DMS114 treated with DMSO at 0.1 percent for 48 hours (cell line): ENCODE measurements at regions not wholly inside any gene's neighbourhood (a gene's known extent, or its start where the extent isn't known, plus 50 kb on each side); places are given as distances from the start of the nearest gene placed in this dataset.

Experiments
- DNase-seq: peaks from one replicate; lab custom pipeline; 2025; ENCODE audit not compliant: unreplicated experiment; lab: John Stamatoyannopoulos, UW

DNA sequence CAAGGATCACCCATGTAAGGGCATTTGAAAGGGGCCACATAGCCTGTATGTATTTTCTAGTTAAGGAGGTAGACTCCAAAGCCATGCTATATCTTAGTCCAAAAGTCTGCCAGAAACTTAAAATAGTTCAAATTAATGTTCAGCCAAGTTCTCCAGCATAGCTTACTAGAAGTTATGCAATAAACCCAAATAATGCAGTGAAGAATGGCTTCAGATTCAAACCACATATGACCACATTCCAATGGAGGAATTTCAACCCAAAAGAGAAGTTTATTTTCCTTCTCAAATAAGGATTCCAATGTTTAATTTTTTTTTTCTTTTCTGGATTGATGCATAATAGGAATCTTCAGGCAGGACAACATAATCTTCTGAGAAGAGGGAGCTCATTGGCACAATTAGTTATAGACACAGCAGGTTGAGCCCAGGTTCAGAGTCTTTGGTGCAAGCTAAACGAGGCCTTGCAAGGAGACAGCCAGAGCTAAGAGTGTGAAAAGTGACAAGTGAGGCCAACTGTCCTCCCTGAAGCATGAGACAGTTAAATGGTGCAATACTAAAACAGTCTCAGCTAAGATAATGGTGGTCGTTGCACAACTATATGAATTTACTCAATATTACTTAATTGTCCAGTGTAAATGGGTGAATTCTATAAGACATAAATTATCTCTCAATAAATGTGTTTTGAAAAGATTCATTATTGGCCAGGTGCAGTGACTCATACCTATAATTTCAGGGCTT is 598.8 kb upstream of the CDH4 start:
- no peak for DNase-seq

DNA sequence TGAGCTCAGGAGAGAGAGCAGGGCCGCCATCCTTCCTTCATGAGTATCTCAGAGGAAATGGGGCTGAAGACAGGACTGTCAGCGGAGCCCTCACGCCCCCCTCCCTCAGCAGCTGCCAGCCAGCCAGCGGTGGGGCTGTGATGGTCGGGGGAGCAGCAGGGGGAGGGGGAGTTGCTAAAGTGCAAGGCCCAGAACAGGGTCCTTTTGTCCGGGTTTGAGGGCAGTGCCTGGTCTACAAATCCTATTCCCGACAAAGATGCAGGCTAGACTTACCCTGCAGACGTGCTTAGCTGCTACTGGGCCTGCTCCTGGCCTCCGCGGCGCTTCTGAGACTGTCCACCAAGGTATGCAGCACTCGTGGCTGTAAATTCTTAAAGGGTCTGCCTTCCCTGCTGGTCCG is 593.4 kb upstream of the CDH4 start:
- DNase-seq, result no peak

DNA sequence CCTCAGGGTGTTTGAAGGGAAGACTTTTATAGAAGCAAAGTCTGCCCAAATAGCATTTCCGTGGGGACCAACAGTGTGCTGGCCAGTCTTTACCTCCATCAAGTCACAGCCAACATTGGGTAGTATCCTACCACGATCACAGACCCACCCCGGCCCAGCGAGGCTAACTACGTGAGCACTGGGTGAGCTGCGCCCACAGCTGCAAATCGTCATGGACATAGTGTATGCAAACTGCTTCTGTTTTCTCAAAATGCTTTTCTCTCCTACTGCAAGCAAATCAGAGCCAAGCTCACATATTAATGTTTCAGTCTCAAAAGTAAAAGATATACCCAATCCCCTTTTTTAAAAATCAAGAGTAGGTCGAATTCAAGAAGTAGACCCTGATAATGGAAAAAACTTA is 592.8 kb upstream of the CDH4 start:
- DNase-seq, result no peak

DNA sequence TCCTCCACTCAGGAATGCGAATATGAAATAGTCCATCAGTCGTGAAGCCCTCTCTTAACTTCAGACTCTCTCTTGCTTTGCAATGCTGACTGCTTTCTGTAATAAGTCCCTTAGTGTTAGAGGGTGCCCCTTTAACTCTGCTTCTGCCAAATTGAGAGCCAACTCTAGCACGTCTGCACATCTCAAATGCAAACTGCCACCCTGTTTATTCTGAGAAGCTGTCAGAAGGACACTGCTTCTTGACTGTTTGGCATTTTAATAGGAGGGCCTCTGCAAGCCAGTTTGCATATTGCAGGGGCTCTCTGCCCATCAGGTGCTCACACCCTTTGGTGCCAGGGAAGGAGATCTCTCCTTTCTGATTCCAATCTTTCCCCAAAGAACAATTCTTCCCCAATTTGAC is 589.8 kb upstream of the CDH4 start:
- DNase-seq, result no peak

DNA sequence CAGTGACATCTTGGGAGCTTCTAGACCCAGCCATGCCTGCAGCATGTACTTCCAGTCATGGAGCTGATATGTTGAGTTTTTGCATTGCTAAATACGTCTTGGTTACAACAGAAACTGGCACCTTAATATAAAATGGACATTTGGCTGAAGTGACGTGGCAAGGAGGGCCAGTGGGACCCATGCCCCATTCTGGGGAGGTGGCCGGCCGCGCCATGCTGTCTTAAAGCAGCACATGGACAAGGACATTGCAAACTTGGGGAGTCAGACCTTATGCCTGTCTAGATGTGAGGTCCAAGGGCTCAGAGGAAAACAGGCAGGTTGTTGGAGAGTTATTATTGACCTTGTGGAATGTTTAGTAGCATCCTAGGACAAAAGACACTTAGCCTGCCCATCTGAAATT is 588.0 kb upstream of the CDH4 start:
- DNase-seq, result no peak

DNA sequence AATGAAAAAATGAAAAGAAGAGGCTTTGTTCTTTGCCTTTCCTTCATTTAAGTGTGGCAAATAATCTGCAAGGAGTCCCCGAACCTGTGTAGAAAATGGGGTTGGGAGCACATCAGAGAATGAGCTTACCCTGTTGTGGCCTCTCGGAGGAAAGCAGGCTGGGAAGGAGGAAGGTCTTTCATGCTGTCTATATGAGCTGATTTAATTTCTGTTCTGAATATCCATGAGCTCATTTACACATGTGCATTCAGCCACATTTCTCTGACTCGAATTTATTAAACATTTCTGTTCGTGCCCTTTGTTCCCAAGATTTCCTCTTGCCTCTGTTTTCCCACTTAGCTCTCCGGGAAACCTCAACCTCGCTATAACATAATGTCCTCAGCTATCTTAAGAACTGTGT is 584.4 kb upstream of the CDH4 start:
- no peak for DNase-seq

DNA sequence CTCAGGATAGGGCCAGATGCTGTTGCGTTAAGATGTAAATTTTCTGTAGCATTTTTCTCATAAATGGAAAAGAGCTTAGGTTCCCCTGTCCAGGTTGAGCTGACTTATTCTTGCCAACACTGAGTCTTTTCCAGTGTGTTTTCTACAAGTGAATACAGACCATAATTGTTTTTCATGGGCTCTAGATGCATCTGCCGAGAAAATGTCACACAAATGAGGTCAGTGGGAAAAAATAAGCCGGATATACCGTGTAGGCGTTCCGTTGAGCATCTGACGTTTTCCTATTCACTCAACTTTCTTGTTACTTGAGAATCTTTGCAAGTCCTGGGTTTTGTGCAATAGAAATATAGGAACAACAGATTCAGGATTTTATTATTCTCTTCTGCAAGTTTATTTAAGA is 582.9 kb upstream of the CDH4 start:
- DNase-seq, result no peak

DNA sequence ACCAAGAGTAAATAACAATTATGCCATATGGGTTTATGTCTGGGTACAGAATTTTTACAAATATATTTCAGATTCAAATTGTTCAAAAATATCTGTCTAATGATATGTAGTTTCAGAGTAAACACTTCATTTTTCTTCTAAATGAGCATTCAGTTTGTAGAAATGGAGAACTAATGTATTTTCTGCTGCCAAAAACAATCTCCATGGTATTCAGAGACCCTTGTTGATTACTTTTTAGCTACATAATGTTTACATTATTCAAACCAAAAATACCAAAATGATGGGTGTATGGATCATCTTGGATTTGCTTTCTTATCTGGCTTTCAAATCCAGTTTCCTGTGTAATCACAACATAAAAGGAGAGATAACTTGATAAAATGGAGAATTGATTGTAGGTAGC is 576.0 kb upstream of the CDH4 start:
- no peak for DNase-seq

DNA sequence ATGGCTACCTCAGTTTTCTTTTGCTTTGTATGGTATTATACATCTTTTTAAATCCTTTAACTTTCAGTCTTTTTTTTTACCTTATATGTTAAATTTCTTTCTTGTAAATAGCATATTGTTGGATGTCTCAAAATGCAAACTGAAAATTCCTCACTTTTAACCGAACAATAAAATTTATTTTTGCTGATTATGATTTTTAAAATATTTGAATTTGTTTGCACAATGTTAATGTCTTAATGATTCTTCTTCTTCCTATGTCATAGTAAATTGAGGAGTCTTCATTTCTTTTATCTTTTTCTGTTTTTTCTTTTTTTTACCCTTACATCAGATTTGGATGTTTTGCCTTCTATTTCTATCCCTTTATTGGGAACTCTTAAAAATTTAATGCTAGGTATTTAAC is 574.2 kb upstream of the CDH4 start:
- DNase-seq, result no peak

DNA sequence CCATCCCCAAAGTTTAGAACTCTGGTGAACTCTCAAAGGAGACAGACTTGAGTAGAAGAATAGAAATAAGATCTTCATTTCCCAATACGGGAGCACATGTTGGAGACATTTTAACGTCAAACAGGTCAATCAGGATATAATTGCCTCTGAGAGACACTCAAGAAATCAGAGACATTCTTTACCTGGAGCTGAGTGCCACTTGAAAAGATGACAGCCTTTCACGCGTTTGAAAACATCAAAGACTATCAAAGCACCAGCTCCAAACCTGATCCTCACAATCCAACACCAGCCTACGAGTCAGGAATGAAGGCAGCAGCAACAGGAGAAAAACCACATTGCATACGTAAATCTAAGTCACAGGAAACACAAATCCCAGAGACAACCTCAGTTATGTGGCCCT is 571.5 kb upstream of the CDH4 start:
- DNase-seq, result no peak

DNA sequence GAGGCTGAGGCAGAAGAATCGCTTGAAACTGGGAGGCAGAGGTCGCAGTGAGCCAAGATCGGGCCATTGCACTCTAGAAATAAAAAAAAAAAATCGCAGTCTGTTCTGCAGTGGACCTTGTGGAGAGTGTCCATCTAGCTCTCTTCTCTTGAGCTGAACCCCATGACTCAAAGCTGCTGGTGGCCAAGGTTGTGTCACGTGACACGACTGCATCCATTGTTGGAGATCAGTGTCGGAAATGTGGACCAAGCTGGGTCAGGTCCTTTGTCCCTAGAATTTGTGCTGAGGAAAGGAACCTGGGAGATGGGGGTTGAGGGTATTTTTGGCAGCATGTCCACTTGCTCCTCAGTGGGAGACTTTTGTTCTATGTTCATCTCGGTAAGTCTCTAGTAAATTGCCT is 564.8 kb upstream of the CDH4 start:
- no peak for DNase-seq

DNA sequence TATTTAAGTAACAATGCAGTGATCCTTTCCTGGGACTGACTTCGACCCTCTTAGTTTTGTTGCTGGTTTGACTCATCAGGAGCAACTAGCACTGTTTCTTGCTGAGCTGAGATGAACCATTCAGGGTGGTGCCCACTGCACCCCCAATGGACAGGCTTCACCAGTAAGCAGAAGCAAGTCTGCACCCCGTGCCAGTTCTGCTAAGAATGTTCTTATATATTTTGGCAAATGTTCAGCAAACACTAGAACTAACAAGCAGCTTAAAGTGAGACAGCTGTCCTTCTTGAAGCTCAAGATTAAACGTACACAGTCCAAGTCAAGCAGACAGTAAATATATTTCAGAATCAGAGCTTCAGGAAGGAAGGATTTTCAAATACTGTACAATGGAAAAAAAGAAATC is 561.3 kb upstream of the CDH4 start:
- DNase-seq, result no peak

DNA sequence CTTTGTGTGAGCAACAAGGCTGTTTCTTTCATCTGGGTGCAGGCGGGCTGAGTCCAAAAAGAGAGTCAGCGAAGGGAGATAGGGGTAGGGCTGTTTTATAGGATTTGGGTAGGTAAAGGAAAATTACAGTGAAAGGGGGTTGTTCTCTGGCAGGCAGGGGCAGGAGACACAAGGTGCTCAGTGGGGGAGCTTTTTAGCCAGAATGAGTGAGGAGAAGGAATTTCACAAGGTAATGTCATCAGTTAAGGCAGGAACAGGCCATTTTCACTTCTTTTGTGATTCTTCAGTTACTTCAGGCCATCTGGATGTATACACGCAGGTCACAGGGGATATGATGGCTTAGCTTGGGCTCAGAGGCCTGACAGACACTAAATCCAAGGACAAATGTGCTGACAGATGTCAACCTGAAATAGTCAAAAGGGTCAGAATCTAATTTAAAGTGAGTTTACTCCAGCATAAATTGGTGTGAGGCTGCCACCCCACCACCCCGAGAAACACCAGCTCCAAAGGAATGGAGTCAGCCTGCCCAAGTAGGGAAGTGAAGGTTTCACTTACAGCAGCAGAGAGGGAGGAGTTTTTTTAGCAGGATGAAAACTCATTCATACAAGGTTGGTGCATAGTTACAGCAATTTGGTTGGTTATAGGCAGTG is 560.0 kb upstream of the CDH4 start:
- DNase-seq, result no peak

DNA sequence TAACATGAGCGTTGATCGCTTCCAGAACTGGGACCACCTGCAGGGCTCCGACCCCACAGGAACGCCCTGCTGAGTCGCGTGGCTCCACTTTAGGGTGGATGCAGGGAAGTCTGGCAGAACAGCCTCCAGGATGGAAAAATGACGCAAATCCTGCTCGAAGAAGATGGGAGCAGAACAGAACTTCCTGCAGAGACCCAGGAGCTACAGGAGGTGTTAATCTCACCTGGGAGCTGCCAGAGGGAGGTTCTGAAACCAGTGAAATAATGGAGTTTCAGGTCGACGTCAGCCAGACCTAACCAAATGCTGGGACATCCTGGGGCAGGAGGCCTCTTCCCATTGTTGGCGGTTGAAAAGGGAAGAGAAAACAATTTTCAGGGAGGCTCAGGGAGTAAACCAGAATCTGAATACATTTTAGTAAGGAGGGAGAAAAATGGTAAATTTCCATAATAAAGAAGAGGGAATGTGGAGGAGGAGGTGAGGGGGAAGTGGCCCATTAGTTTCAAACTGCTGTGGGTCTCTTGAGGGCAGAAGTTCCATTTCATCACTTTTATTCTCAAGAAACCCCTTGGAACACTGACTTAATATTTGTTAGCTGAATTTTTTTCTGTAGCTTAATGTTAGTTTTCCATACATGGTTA is 558.4 kb upstream of the CDH4 start:
- no peak for DNase-seq

DNA sequence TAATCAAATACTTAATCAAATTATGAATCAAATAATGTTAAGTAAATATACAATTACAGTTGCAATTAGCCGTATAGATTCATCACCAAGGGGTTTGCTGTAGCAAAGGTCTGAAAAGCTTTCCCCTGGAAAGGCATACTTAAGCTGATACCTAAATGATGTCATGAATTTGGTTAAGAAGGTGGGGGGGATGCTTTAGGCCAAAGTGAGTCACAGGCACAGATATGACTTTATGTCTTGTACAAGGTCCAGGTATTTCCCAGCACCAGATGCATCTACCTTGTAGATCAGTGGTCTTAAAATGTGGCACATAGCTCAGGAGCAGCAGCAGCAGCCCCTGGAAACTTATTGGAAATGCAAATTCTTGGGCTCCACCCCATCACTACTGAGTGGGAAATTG is 557.3 kb upstream of the CDH4 start:
- DNase-seq, result no peak

DNA sequence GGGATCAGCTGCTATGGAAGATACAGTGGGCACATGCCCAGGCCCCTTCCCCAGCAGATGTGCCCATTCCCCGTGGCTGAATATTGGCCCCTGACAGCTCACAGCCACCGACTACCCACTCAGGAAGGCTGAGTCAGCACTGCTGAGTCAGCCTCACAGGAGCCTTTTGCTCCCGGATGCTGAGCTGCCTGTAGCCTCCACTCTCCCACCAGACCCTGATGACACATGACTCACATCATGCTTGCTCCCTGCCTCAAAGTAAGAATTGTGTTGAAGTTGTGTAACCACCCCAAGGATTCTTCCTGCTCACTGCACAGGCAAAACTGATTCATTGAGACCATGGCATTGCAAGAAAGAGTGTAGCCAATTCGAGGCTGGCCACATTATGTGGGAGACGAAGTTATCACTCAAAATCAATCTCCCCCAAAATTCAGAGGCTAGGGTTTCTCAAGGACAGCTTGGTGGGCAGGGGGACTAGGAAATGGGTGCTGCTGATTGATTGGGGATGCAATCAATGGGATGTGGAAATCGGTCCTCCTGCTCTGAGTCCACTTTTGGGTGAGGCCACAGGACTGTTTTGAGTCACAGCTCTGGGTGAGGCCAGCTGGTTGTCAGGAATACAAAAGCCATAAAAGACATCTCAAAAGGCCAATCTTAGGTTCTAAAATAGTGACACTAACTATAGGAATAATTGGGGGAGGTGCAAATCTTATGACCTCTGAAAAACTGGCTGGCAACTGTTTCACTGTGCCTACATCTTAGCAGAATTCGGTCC is 556.6 kb upstream of the CDH4 start:
- DNase-seq, result no peak

DNA sequence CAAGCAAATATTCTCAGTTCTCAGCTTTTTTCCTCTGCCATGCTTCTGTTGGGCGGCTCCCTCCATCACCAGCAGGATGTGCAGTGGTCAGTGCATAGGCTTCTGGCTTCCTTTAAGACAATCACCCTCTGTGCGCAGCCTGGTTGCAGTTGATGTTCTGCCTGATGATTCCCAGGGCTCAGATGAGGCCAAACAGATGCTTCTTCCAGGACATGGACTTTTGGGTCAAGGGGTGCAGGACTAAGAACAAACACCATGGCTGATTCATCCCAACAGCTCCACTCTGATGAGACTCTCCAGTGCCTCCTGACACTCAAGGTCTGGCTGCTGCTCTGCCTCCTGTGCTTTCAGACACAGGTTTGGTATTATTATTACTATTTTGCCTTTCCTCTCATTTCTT is 554.8 kb upstream of the CDH4 start:
- DNase-seq, result no peak

DNA sequence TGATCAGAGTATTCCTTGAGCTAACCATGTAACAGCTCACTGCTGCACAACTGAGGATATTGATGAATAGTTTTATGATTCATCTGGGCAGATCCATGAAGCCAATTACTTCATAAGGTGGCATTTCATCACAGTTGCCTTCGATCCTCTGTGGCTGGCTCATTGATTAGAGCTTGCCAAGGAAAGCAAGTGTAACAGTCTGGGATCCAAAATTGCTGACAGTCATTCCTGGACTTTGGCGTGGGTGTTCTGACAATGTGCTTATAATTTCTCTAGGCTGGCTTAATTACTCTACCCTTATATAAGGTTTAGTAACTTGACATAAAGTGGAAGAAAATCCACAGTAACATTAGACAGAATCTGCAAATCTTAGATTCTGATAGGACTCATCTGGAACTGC is 551.3 kb upstream of the CDH4 start:
- no peak for DNase-seq

DNA sequence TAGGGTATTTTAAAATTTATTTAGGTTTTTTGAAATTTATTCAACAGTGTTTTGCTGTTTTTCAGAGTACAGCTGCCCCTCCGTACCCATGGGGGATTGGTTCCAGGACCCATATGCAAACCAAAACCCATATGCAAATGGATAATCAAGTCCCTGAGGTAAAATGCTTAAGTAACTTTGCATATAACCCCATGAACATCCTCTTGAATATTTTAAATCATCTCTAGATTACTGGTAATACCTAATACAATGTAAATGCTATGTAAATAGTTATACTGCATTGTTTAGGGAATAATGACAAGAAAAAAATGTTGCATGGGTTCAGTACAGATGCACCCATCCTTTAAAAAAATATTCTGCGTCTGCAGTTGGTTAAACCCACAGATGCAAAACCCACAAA is 547.9 kb upstream of the CDH4 start:
- no peak for DNase-seq

DNA sequence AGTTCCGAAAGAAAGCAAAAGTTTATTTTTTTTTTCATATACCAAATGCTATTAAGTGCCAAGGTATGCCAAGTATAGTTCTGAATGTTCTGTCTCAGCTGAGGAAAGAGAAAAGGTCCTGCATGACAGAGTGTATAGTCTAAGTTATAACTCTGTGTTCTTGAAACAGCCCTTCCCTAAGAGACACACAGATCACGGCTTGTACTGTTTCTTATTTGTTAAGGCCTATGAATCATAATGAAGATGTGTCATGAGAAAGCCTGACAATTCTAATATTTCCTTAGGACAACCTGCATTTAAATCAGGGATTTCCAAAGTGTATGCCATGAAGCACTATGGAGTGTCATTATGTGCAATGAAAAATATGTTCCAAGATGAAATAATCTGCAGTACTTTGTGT is 538.7 kb upstream of the CDH4 start:
- DNase-seq, result no peak

DNA sequence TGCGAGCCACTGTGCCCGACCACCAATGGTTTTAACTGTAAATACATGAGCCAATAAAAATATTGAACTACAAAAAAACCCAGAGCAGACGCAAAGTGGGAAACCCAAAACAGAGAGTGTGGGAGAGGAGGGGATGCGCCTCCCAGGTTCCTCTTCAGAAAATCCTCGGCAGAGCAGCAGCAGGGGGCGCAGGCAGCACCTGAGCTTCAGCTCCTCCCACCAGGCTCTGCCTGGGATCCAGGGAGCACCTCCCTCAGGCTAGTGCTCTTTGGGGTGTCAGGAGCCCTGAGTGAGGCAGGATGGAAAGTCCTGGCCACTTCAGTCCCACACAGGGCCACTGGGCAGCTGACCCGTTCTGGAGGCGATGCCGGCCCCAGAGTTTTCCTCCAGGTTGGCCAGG is 536.9 kb upstream of the CDH4 start:
- no peak for DNase-seq
